T-helper 22 cell (primary cell): ENCODE measurements at regions not wholly inside any gene's neighbourhood (a gene's known extent, or its start where the extent isn't known, plus 50 kb on each side); places are given as distances from the start of the nearest gene placed in this dataset.
"Not testable (repeated sequence)": the region's sequence is repeated elsewhere in the genome, so short reads cannot be mapped to it uniquely, and the experiment has no call there.

Source experiments
- DNase-seq: peaks from one replicate; pipeline ENCODE4 v3.0.0-alpha.2; 2020; ENCODE audit warnings: low read depth

- DNase-seq: no peak
Measured at GRCh38 chr6:44036699-44037101, 90.6 kb downstream of the MRPL14 start.

GRCh38 chr6:44036196-44036595, 91.1 kb downstream of the MRPL14 start:
- no peak for DNase-seq

GRCh38 chr6:44035621-44036020, 91.6 kb downstream of the MRPL14 start:
- no peak for DNase-seq

- no peak for DNase-seq
Measured at GRCh38 chr6:44034931-44035345, 92.3 kb downstream of the MRPL14 start.

- no peak for DNase-seq
Measured at GRCh38 chr6:44034391-44034861, 92.8 kb downstream of the MRPL14 start.

GRCh38 chr6:44030812-44031454, 96.3 kb downstream of the MRPL14 start:
- DNase-seq: no peak

GRCh38 chr6:44029444-44030185, 97.6 kb downstream of the MRPL14 start:
- DNase-seq: no peak

GRCh38 chr6:44028789-44029310, 98.4 kb downstream of the MRPL14 start:
- DNase-seq: no peak

GRCh38 chr6:44025226-44025625, 102.0 kb downstream of the MRPL14 start:
- DNase-seq: no peak

GRCh38 chr6:44024574-44025219, 102.6 kb downstream of the MRPL14 start:
- no peak for DNase-seq

- no peak for DNase-seq
Measured at GRCh38 chr6:44023586-44024454, 103.4 kb downstream of the MRPL14 start.

- DNase-seq: no peak
Measured at GRCh38 chr6:44022671-44023352, 104.4 kb downstream of the MRPL14 start.

- no peak for DNase-seq
Measured at GRCh38 chr6:44022296-44022661, 105.0 kb downstream of the MRPL14 start.

GRCh38 chr6:44021589-44022295, 105.5 kb downstream of the MRPL14 start:
- no peak for DNase-seq

- no peak for DNase-seq
Measured at GRCh38 chr6:44020664-44021425, 106.4 kb downstream of the MRPL14 start.

GRCh38 chr6:44020148-44020547, 107.1 kb downstream of the MRPL14 start:
- no peak for DNase-seq

- DNase-seq: not testable (repeated sequence)
Measured at GRCh38 chr6:44017307-44017706, 109.9 kb downstream of the MRPL14 start.

GRCh38 chr6:44016131-44016870, 111.0 kb downstream of the MRPL14 start:
- no peak for DNase-seq

GRCh38 chr6:44012078-44012493, 115.2 kb downstream of the MRPL14 start:
- DNase-seq: no peak
